Body of pancreas (tissue), 4 donors: ENCODE measurements at regions not wholly inside any gene's neighbourhood (a gene's known extent, or its start where the extent isn't known, plus 50 kb on each side); places are given as distances from the start of the nearest gene placed in this dataset.

ENCODE experiments used
- ATAC-seq: fragments of 150-250 bp; one replicate; pipeline ENCODE4 v1.9.1; 2016
- DNase-seq, 4 donors: peaks; one replicate each; pipeline ENCODE4 v3.0.0-alpha.2; 2019
- H3K27ac ChIP-seq, 4 donors: fragments of 200-600 bp; sonication (generic); 1 replicate in 3 of 4; 2 replicates in 1 of 4; pipeline versions ENCODE4 v1.5.1 to v1.6.1; 2016 to 2019; ENCODE audit warnings: mild to moderate bottlenecking in 1 of 4, mixed read lengths in 1 of 4, moderate library complexity in 1 of 4
- H3K27me3 ChIP-seq, 2 donors: fragments of 200-600 bp; sonication (generic); one replicate each; pipeline ENCODE4 v1.6.0; 2016; ENCODE audit warnings: mild to moderate bottlenecking in 1 of 2
- H3K36me3 ChIP-seq, 2 donors: fragments of 200-600 bp; sonication (generic); replicated peaks in 1 of 2; 2 replicates each; pipeline ENCODE4 v1.5.1; 2016; ENCODE audit warnings: low read depth in 2 of 2; ENCODE audit not compliant: insufficient read depth in 1 of 2
- H3K4me1 ChIP-seq: fragments of 200-600 bp; sonication (generic); one replicate; pipeline ENCODE4 v1.6.0; 2016
- H3K4me3 ChIP-seq, 2 donors: fragments of 200-600 bp; sonication (generic); 1 replicate in 1 of 2; 2 replicates in 1 of 2; pipeline ENCODE4 v1.5.1; 2016 to 2019
- H3K9me3 ChIP-seq, 3 donors: fragments of 200-600 bp; sonication (generic); 1 replicate in 2 of 3; 2 replicates in 1 of 3; pipeline ENCODE4 v1.5.1; 2016
- POLR2A ChIP-seq, 3 donors: fragments of 450-650 bp; IDR thresholded peaks; one replicate each; pipeline ENCODE4 v1.6.1; 2016; ENCODE audit warnings: antibody characterized with exemption in 3 of 3, mild to moderate bottlenecking in 2 of 3
- WGBS, 2 donors: methylation state at CpG; one replicate each; pipeline ENCODE4 v1.1.5; 2017; 5-methylcytosine and 5-hydroxymethylcytosine counted together
- intact Hi-C: fragments of 100-400 bp; cut with DNase I; formaldehyde crosslinking; loops from one replicate; pipeline ENCODE4 v1.15.1; 2023
- TF ChIP-seq, protein P1 (sequence below), 7 experiments: fragments of 450-650 bp in 4 of 7; fragments of 200-600 bp in 3 of 7; sonication (generic) in 3 of 7; IDR thresholded peaks; one replicate each; pipeline ENCODE4 v1.5.1; 2016 to 2019; ENCODE audit warnings: antibody characterized with exemption in 7 of 7

DNA sequence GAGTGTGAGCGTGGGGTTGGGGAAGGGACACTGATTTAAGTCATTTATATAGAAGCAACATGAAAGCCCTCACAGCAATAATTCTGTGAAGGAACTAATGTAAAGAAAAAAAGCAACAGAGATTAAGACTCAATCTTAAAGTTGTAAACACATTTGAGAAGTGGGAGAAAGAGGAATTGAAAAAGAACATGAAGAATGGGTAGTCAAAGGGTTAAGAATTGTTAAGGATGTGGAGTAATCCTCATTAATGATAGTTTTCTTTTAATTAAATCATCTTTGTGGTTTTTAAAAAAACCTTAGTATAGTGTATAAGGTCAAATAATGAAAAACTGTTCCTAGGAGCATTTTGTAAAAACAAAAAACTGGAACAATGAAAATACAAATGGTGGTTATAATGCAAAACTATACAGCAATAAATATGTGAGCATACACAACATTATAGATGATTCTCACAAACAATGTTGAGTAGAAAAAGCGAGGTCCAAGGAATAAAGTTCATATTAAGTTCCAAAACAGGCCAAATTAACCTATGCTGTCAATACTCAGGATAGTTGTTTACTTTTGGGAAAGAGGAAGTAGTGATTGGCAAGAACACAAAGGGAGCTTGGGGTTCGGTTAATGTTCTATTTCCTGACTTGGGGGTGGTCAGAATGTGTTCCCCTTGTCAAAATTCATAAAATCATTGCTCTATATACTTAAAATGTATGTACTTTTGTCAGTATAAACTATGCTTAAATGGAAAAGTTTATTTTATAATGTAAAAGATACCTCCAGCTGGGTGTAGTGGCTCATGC is 120.4 kb upstream of the ATF7IP start:
- no peak overlapping the region for H3K27ac ChIP-seq

GRCh38 chr12:14247166-14247565 is 118.3 kb upstream of the ATF7IP start:
- intact Hi-C loops, result no loop called here
- H3K27me3 ChIP-seq, result no peaks in the 10 kb centered on the region
- WGBS, 2 donors, result 85 to 94% methylated on average over 4 of the region's 4 CpGs
- TF ChIP-seq, protein P1, sequence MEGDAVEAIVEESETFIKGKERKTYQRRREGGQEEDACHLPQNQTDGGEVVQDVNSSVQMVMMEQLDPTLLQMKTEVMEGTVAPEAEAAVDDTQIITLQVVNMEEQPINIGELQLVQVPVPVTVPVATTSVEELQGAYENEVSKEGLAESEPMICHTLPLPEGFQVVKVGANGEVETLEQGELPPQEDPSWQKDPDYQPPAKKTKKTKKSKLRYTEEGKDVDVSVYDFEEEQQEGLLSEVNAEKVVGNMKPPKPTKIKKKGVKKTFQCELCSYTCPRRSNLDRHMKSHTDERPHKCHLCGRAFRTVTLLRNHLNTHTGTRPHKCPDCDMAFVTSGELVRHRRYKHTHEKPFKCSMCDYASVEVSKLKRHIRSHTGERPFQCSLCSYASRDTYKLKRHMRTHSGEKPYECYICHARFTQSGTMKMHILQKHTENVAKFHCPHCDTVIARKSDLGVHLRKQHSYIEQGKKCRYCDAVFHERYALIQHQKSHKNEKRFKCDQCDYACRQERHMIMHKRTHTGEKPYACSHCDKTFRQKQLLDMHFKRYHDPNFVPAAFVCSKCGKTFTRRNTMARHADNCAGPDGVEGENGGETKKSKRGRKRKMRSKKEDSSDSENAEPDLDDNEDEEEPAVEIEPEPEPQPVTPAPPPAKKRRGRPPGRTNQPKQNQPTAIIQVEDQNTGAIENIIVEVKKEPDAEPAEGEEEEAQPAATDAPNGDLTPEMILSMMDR (IDR thresholded peaks at IDR 0.05), result no peak
- no peak for TF ChIP-seq POLR2A (IDR thresholded peaks at IDR 0.05)
- no peaks in the 10 kb centered on the region for H3K9me3 ChIP-seq
- no peaks in the 10 kb centered on the region for H3K36me3 ChIP-seq
- ATAC-seq (no peak), DNase-seq (no peak)
- no peaks in the 10 kb centered on the region for H3K4me1 ChIP-seq
- no peak overlapping the region for H3K27ac ChIP-seq
- H3K4me3 ChIP-seq, result no peak overlapping the region

More for the DNA sequence above, 120.4 kb upstream of the ATF7IP start:
- no peak for ATAC-seq
- intact Hi-C loops, result no loop called here
- no peak for DNase-seq
- Histone ChIP-seq H3K9me3 (no peaks in the 10 kb centered on the region), H3K4me3 (no peak overlapping the region), H3K36me3 (no peaks in the 10 kb centered on the region), H3K27me3 (no peaks in the 10 kb centered on the region), H3K4me1 (peaks cover 7% of the 10 kb centered on the region)
- 44 to 61% methylated on average over 3 of the region's 3 CpGs for WGBS, 2 donors
- TF ChIP-seq POLR2A (IDR thresholded peaks at IDR 0.05), result no peak
- TF ChIP-seq, protein P1 (IDR thresholded peaks at IDR 0.05), result no peak

- H3K4me1 ChIP-seq, result no peaks in the 10 kb centered on the region
- no peak for DNase-seq
- peak overlapping the region in 3 of 4 donors; percentile 2 to 42 (median 40) for H3K27ac ChIP-seq
- no peaks in the 10 kb centered on the region for H3K9me3 ChIP-seq
- intact Hi-C loops, result no loop called here
- no peaks in the 10 kb centered on the region for H3K36me3 ChIP-seq
- no peaks in the 10 kb centered on the region for H3K27me3 ChIP-seq
- WGBS, 2 donors, result 42 to 56% methylated on average over 4 of the region's 4 CpGs
- no peak for TF ChIP-seq POLR2A (IDR thresholded peaks at IDR 0.05)
- TF ChIP-seq, protein P1 (IDR thresholded peaks at IDR 0.05), result no peak
- no peak overlapping the region for H3K4me3 ChIP-seq
- peak; percentile 27 for ATAC-seq
These were observed 116.1 kb upstream of the ATF7IP start for GRCh38 chr12:14249368-14249767.

- Histone ChIP-seq H3K4me3 (no peak overlapping the region), H3K27me3 (no peaks in the 10 kb centered on the region), H3K4me1 (peaks cover 11% of the 10 kb centered on the region), H3K36me3 (no peaks in the 10 kb centered on the region), H3K27ac (no peak overlapping the region), H3K9me3 (no peaks in the 10 kb centered on the region)
- TF ChIP-seq, protein P1 (IDR thresholded peaks at IDR 0.05), result no peak
- no peak for TF ChIP-seq POLR2A (IDR thresholded peaks at IDR 0.05)
- WGBS, 2 donors, result 79 to 83% methylated on average over 5 to 6 of the region's 6 CpGs
- no peak for DNase-seq
- no peak for ATAC-seq
- intact Hi-C loops, result no loop called here
These were observed 112.8 kb upstream of the ATF7IP start for GRCh38 chr12:14252697-14253096.

DNA sequence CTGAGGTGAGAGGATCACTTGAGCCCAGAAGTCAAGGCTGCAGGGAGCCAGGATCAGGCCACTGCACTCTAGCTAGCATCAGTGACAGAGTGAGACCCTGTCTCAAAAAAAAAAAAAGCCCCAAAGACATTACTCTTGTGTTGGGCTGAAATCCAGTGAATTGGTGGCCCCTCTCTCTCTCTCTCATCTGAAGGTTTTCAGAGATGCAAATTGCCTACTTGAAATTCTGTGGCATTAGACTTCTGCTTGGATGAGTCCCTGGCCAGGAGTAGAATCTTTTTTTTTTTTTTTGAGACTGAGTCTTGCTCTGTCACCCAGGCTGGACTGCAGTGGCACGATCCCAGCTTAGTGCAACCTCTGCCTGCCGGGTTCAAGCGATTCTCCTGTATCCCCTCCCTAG is 112.0 kb upstream of the ATF7IP start:
- DNase-seq (no peak), ATAC-seq (no peak)
- 81 to 97% methylated on average over 3 of the region's 3 CpGs for WGBS, 2 donors
- no peak for TF ChIP-seq POLR2A (IDR thresholded peaks at IDR 0.05)
- TF ChIP-seq, protein P1 (IDR thresholded peaks at IDR 0.05), result no peak
- Histone ChIP-seq H3K27me3 (no peaks in the 10 kb centered on the region), H3K4me3 (no peak overlapping the region), H3K27ac (no peak overlapping the region), H3K36me3 (no peaks in the 10 kb centered on the region), H3K9me3 (no peaks in the 10 kb centered on the region), H3K4me1 (peaks cover 19% of the 10 kb centered on the region)
- intact Hi-C loops, result no loop called here
